DND-41 (cell line): ENCODE measurements at regions not wholly inside any gene's neighbourhood (a gene's known extent, or its start where the extent isn't known, plus 50 kb on each side); places are given as distances from the start of the nearest gene placed in this dataset.
A peak's percentile ranks its signal among the peaks of the same experiment; 100 is the strongest.

ENCODE experiments used
- ATAC-seq: fragments of 200-7000 bp; cut with Tn5 transposase; 3 replicates; pipeline ENCODE4 v1.9.1; 2021; ENCODE audit warnings: low read depth; ENCODE audit not compliant: insufficient read depth
- DNase-seq: peaks from one replicate; pipeline ENCODE4 v3.0.0-alpha.2; 2020
- H2AFZ ChIP-seq: 2 replicates; pipeline ENCODE4 v1.6.0; 2012; ENCODE audit warnings: low read depth, low read length
- H3K27ac ChIP-seq: 2 replicates; pipeline ENCODE4 v1.5.1; 2012; ENCODE audit warnings: low read length, inconsistent platforms
- H3K27me3 ChIP-seq: fragments of 200-600 bp; sonication (generic); 2 replicates; pipeline ENCODE4 v1.6.0; 2012; ENCODE audit warnings: low read length, mild to moderate bottlenecking, inconsistent platforms; ENCODE audit not compliant: insufficient read depth, poor library complexity
- H3K36me3 ChIP-seq: 2 replicates; pipeline ENCODE4 v1.5.1; 2012; ENCODE audit warnings: low read length, inconsistent platforms; ENCODE audit not compliant: insufficient read depth
- H3K4me1 ChIP-seq: 2 replicates; pipeline ENCODE4 v1.5.1; 2012; ENCODE audit warnings: mild to moderate bottlenecking, low read length; ENCODE audit not compliant: insufficient read depth
- H3K4me2 ChIP-seq: 2 replicates; pipeline ENCODE4 v1.6.0; 2012; ENCODE audit warnings: mild to moderate bottlenecking, moderate library complexity, low read length, inconsistent platforms; ENCODE audit not compliant: insufficient read depth
- H3K4me3 ChIP-seq, 2 experiments: fragments of 200-600 bp in 1 of 2; shearing (Covaris generic) in 1 of 2; 2 replicates each; pipeline ENCODE4 v1.5.1; 2012 to 2016; ENCODE audit warnings: inconsistent platforms in 2 of 2, low read length in 2 of 2, mild to moderate bottlenecking in 2 of 2, low read depth in 1 of 2, moderate library complexity in 1 of 2
- H3K79me2 ChIP-seq: 2 replicates; pipeline ENCODE4 v1.6.0; 2012; ENCODE audit warnings: low read length, inconsistent platforms; ENCODE audit not compliant: insufficient read depth
- H3K9ac ChIP-seq: 2 replicates; pipeline ENCODE4 v1.6.0; 2012; ENCODE audit warnings: low read depth, mild to moderate bottlenecking, inconsistent platforms, low read length, moderate library complexity
- H3K9me3 ChIP-seq: 2 replicates; pipeline ENCODE4 v1.5.1; 2012; ENCODE audit warnings: low read length, moderate library complexity, mild to moderate bottlenecking, inconsistent platforms; ENCODE audit not compliant: insufficient read depth, severe bottlenecking
- H4K20me1 ChIP-seq: 2 replicates; pipeline ENCODE4 v1.6.0; 2012; ENCODE audit warnings: low read length; ENCODE audit not compliant: insufficient read depth
- CTCF ChIP-seq: IDR thresholded peaks from 2 replicates; pipeline ENCODE4 v1.5.1; 2012; ENCODE audit warnings: borderline replicate concordance, low read length, moderate library complexity, mild to moderate bottlenecking; ENCODE audit not compliant: poor library complexity, severe bottlenecking; ENCODE audit errors: extremely low read depth
- EZH2 ChIP-seq: IDR thresholded peaks from 3 replicates; pipeline ENCODE4 v1.6.1; 2012; ENCODE audit warnings: borderline replicate concordance, low read depth, mild to moderate bottlenecking, moderate library complexity, low read length, inconsistent platforms; ENCODE audit not compliant: severe bottlenecking

GRCh38 chr13:64410276-64411053, 2819.7 kb downstream of the PCDH9 start:
- no peaks in the 10 kb centered on the region for H3K36me3 ChIP-seq
- DNase-seq (no peak), ATAC-seq (no peak)
- no peak overlapping the region for H3K9ac ChIP-seq
- H3K79me2 ChIP-seq = no peaks in the 10 kb centered on the region
- TF ChIP-seq CTCF = no peak
- TF ChIP-seq EZH2 = no peak
- H2AFZ ChIP-seq = no peak overlapping the region
- H3K27me3 ChIP-seq = no peaks in the 10 kb centered on the region
- no peak overlapping the region for H3K4me2 ChIP-seq
- H3K4me3 ChIP-seq = no peak overlapping the region
- no peaks in the 10 kb centered on the region for H3K9me3 ChIP-seq
- no peaks in the 10 kb centered on the region for H4K20me1 ChIP-seq
- H3K4me1 ChIP-seq = no peaks in the 10 kb centered on the region
- H3K27ac ChIP-seq = no peak overlapping the region

- Histone ChIP-seq H3K4me1 (no peaks in the 10 kb centered on the region), H3K4me2 (peak overlapping the region; percentile 23; the same call in 1 of the 2 replicates), H2AFZ (no peak overlapping the region), H3K4me3 (no peak overlapping the region), H3K79me2 (no peaks in the 10 kb centered on the region), H4K20me1 (no peaks in the 10 kb centered on the region), H3K27ac (no peak overlapping the region), H3K9ac (no peak overlapping the region), H3K27me3 (no peaks in the 10 kb centered on the region), H3K9me3 (no peaks in the 10 kb centered on the region), H3K36me3 (no peaks in the 10 kb centered on the region)
- DNase-seq (no peak), ATAC-seq (peak; percentile 47; the same call in 2 of the 3 replicates)
- no peak for TF ChIP-seq CTCF
- no peak for TF ChIP-seq EZH2
Measured at GRCh38 chr13:64397701-64398100, 2832.4 kb downstream of the PCDH9 start.

- H3K79me2 ChIP-seq = no peaks in the 10 kb centered on the region
- no peaks in the 10 kb centered on the region for H3K4me1 ChIP-seq
- TF ChIP-seq CTCF = no peak
- TF ChIP-seq EZH2 = no peak
- H3K9me3 ChIP-seq = peaks cover 5% of the 10 kb centered on the region
- H2AFZ ChIP-seq = no peak overlapping the region
- no peak overlapping the region for H3K9ac ChIP-seq
- H3K4me2 ChIP-seq = no peak overlapping the region
- no peak overlapping the region for H3K27ac ChIP-seq
- H3K27me3 ChIP-seq = no peaks in the 10 kb centered on the region
- no peak overlapping the region for H3K4me3 ChIP-seq
- H4K20me1 ChIP-seq = no peaks in the 10 kb centered on the region
- ATAC-seq (no peak), DNase-seq (no peak)
- H3K36me3 ChIP-seq = no peaks in the 10 kb centered on the region
Measured at GRCh38 chr13:64377606-64378005, 2852.5 kb downstream of the PCDH9 start.

- Histone ChIP-seq H3K27ac (no peak overlapping the region), H3K9ac (no peak overlapping the region), H3K4me3 (no peak overlapping the region), H4K20me1 (no peaks in the 10 kb centered on the region), H3K4me2 (no peak overlapping the region), H3K4me1 (no peaks in the 10 kb centered on the region), H3K9me3 (peaks cover 5% of the 10 kb centered on the region), H3K36me3 (no peaks in the 10 kb centered on the region), H2AFZ (no peak overlapping the region), H3K27me3 (no peaks in the 10 kb centered on the region), H3K79me2 (no peaks in the 10 kb centered on the region)
- ATAC-seq (no peak), DNase-seq (no peak)
- TF ChIP-seq CTCF (no peak), EZH2 (no peak)
Measured at GRCh38 chr13:64371461-64371860, 2858.7 kb downstream of the PCDH9 start.
